ENCODE measurements at regions not wholly inside any gene's neighbourhood (a gene's known extent, or its start where the extent isn't known, plus 50 kb on each side); places are given as distances from the start of the nearest gene placed in this dataset.

DNA sequence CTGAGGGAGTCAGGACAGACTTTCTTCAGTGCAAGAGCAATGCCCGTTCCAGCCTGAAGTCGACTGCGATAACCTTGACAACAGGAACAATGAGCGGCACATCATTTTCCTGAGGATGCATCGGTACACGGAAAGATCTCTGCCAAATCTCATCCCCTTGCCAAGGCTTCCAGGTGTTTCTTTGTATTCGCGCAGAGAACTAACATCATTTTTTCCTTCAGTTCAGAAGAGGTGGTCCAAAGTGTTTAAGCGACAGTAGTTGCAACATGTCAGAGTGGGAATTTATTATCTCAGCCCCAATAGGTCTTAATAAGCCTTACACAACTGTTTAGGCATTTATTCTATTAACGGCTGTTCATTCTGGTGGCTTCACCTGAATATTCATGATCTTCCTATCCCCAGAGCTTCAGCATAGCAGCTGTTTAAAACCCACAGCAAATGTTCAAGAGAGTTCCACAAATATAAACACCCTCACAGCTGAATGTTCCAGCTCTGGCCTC, 129.7 kb upstream of the NFIA start:
- TF ChIP-seq ARNTL (CRISPR knock-in tag; IDR thresholded peaks at IDR 0.05; ENCODE audit: borderline replicate concordance, low read depth) (no peak), ESRRG (CRISPR knock-in tag; IDR thresholded peaks at IDR 0.05) (no peak), CSDC2 (CRISPR knock-in tag; IDR thresholded peaks at IDR 0.05) (no peak), BACH2 (CRISPR knock-in tag; IDR thresholded peaks at IDR 0.05; ENCODE audit: borderline replicate concordance) (no peak), SNAI2 (CRISPR knock-in tag; IDR thresholded peaks at IDR 0.05) (no peak), TOX (CRISPR knock-in tag; IDR thresholded peaks at IDR 0.05; ENCODE audit: borderline replicate concordance) (no peak), ZFP3 (CRISPR knock-in tag; IDR thresholded peaks at IDR 0.05) (no peak), ZNF70 (CRISPR knock-in tag; IDR thresholded peaks at IDR 0.05) (no peak), ZC3H10 (CRISPR knock-in tag; IDR thresholded peaks at IDR 0.05) (no peak), ISL1 (CRISPR knock-in tag; IDR thresholded peaks at IDR 0.05) (no peak), OSR1 (CRISPR knock-in tag; IDR thresholded peaks at IDR 0.05) (no peak)
- TF ChIP-seq, protein P1, sequence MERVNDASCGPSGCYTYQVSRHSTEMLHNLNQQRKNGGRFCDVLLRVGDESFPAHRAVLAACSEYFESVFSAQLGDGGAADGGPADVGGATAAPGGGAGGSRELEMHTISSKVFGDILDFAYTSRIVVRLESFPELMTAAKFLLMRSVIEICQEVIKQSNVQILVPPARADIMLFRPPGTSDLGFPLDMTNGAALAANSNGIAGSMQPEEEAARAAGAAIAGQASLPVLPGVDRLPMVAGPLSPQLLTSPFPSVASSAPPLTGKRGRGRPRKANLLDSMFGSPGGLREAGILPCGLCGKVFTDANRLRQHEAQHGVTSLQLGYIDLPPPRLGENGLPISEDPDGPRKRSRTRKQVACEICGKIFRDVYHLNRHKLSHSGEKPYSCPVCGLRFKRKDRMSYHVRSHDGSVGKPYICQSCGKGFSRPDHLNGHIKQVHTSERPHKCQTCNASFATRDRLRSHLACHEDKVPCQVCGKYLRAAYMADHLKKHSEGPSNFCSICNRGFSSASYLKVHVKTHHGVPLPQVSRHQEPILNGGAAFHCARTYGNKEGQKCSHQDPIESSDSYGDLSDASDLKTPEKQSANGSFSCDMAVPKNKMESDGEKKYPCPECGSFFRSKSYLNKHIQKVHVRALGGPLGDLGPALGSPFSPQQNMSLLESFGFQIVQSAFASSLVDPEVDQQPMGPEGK (CRISPR knock-in tag; IDR thresholded peaks at IDR 0.05; ENCODE audit: borderline replicate concordance): no peak
